GM12874 (cell line): ENCODE measurements at regions not wholly inside any gene's neighbourhood (a gene's known extent, or its start where the extent isn't known, plus 50 kb on each side); places are given as distances from the start of the nearest gene placed in this dataset.

Experiments used
- CTCF ChIP-seq: IDR thresholded peaks from 2 replicates; pipeline ENCODE4 v1.5.1; 2011; ENCODE audit warnings: low read depth, mild to moderate bottlenecking, control low read depth, low read length, moderate library complexity; ENCODE audit not compliant: insufficient read depth

DNA sequence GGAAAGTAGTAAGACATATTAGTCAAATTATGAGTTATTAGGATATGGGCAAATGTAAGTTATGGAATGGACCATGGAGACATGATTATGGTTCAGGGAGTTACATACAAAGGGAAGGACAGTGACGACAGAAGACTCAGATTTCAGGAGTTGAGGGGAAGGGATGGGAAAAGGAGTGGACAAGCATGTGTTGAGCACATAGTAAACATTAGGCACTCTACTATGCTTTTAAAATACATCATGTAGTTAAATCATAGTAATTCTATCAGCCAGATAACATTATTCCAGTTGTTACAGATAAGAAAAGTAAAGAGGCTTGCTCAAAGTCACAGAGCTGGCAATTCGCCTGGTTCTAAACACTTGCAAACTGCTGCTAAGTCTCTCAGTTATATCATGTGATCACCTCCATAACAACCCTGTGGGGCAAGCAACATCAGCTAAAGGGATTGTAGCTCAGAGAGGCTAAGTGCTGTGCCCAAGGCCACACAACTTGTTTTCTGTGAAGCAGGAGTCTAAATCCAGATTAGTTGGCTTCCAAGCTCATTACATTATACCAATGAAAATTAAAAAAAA, 115.2 kb upstream of the MDFIC start:
- no peak for TF ChIP-seq CTCF

- no peak for TF ChIP-seq CTCF
Observed at GRCh38 chr7:114812570-114812969, 109.3 kb upstream of the MDFIC start.

- no peak for TF ChIP-seq CTCF
Observed at GRCh38 chr7:114813624-114814023, 108.3 kb upstream of the MDFIC start.

- no peak for TF ChIP-seq CTCF
Observed at GRCh38 chr7:114818501-114818900, 103.4 kb upstream of the MDFIC start.

- no peak for TF ChIP-seq CTCF
Observed at GRCh38 chr7:114819616-114820362, 102.1 kb upstream of the MDFIC start.

DNA sequence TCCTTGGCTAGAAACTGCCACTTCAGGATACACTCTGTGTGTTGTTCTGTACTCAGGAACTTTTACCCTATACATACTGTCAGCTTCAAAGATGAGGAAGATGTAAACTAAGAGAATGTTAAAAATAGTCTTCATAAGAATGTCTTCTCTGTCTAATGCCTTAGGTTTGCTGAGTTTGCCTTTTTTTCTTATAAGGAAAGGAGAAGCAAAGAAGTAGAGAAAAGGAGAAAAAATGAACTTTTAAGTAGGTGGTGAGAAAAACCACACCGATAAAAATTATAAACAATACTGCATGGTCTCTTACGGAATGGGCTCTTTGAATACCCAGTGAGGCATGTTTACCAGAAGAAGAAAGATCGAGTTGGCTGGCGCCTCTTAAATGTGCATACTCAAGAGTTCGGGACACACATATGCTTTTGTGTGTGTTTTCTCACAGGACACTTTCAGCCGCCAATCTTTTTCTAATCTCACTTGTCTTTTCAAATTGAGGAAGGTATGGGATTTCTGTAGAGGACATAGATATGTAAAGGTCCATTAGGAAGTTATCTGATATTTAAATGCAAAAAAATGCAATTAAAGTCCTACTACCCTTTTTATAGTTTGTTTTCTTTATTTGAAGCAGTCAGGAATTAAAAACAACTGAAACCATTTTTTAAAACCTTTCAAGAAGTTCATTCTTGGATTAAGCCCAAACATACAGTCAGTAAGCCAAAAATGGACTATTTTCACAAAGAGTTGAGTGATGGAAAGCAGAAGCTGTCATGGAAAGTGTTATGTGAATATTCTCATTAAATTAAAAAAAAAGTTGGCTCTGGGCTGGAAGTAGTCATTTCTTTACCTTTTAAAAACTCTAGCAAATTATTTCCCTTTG, 100.6 kb upstream of the MDFIC start:
- TF ChIP-seq CTCF = no peak

DNA sequence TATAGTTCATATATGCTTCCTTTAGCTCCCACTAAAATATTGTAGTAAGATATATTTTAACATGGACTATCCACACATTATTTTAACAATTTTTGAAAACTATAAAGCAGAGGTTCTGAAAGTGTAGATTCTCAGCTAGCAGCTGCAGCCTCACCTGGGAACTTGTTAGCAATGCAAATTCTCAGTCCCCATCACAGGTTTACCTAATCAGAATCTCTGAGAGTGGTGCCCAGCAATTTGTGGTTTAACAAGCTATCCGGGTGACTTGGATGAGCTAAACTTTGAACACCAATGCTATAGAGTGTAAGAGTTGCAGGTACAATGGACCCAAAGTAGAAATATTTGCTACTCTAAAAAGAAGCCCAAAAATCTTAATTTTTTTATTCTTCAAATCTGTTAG, 99.8 kb upstream of the MDFIC start:
- TF ChIP-seq CTCF = no peak
